Neural cell (in vitro differentiated cells): ENCODE measurements at regions not wholly inside any gene's neighbourhood (a gene's known extent, or its start where the extent isn't known, plus 50 kb on each side); places are given as distances from the start of the nearest gene placed in this dataset.

Experiments
- CTCF ChIP-seq: fragments of 450-650 bp; IDR thresholded peaks from 2 replicates; pipeline ENCODE4 v1.5.1; 2014; ENCODE audit warnings: antibody characterized with exemption, mild to moderate bottlenecking, moderate library complexity; ENCODE audit not compliant: poor library complexity, severe bottlenecking
- EZH2 ChIP-seq: fragments of 200-600, 300-800 bp; shearing (Covaris generic), sonication (generic); IDR thresholded peaks from 2 replicates; pipeline ENCODE4 v1.6.1; 2014; ENCODE audit warnings: antibody characterized with exemption, low read length, borderline replicate concordance, mild to moderate bottlenecking; ENCODE audit not compliant: insufficient read depth, poor library complexity, severe bottlenecking
- RAD21 ChIP-seq: fragments of 450-650 bp; conservative IDR thresholded peaks from 2 replicates; pipeline ENCODE4 v1.6.1; 2014; ENCODE audit warnings: antibody characterized with exemption, mild to moderate bottlenecking, moderate library complexity

- TF ChIP-seq RAD21 (no peak), CTCF (no peak), EZH2 (no peak)
These were observed 66.1 kb upstream of the SPON1 start for GRCh38 chr11:13896175-13896980.
